ENCODE measurements at regions not wholly inside any gene's neighbourhood (a gene's known extent, or its start where the extent isn't known, plus 50 kb on each side); places are given as distances from the start of the nearest gene placed in this dataset.

DNA sequence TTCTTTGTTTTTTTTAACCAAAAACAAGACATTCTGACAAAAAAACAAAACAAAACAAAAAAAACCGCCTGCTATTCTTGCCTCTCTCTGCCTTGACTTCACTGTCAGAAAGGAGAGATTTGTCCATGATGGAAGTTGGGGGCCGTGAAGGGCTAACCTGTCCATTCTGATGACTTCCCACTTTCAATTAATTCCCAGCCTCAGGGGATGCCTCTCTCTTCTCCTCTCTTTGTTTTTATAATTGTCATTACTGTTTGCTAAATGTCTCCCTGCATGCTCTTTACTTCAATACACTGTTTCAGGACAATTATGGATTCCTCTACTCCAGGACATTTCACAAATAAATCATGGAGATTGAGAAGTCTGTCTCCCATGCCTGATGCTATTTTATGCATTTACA lies 130.5 kb upstream of the CNR1 start:
- TF ChIP-seq CTCF (optimal IDR thresholded peaks at IDR 0.05 in 1 of 3, IDR thresholded peaks at IDR 0.05 in 1 of 3, conservative IDR thresholded peaks at IDR 0.05 in 1 of 3; ENCODE audit: extremely low read depth in 1 of 3, insufficient read depth in 2 of 3, low read length in 3 of 3) (no peak), EZH2 (IDR thresholded peaks at IDR 0.05; ENCODE audit: low read length) (no peak)
